ENCODE measurements at regions not wholly inside any gene's neighbourhood (a gene's known extent, or its start where the extent isn't known, plus 50 kb on each side); places are given as distances from the start of the nearest gene placed in this dataset.
"Not testable (repeated sequence)": the region's sequence is repeated elsewhere in the genome, so short reads cannot be mapped to it uniquely, and the experiment has no call there.

DNA sequence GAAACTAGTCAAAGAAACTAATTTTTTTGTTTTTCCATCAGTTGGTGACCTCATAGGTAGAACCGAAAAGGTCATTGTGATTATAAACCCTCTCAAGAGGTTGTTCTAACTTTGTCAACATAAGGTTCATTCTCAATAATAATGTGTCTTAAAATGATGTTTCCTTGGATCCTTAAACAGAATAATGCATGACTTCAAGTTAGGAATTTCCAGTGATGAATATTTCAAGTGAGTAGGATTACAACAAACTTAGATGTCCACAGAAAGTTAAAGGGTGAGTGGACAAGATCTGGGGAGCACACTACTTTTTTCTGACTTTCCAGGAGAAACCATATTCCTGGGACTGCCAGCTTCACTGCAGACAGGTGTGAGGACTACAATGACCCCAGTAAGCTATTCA, 239.0 kb upstream of the PTGER4 start:
- Histone ChIP-seq H3K27me3 (ENCODE audit: control insufficient read depth, insufficient read depth, low read length) (no peaks in the 10 kb centered on the region), H3K4me3 (ENCODE audit: low read depth, low read length) (no peak overlapping the region), H3K36me3 (ENCODE audit: control insufficient read depth, insufficient read depth, low read length) (no peaks in the 10 kb centered on the region)
- DNase-seq (ENCODE audit: low read depth), result no peak
- no peak for TF ChIP-seq CTCF (IDR thresholded peaks at IDR 0.05; ENCODE audit: insufficient read depth, low read length, poor library complexity, severe bottlenecking)

- H3K36me3 ChIP-seq (ENCODE audit: control insufficient read depth, insufficient read depth, low read length); DNase-seq (ENCODE audit: low read depth); H3K27me3 ChIP-seq (ENCODE audit: control insufficient read depth, insufficient read depth, low read length); H3K4me3 ChIP-seq (ENCODE audit: low read depth, low read length): not testable (repeated sequence)
Observed at GRCh38 chr5:40439103-40439502, 240.6 kb upstream of the PTGER4 start.

DNA sequence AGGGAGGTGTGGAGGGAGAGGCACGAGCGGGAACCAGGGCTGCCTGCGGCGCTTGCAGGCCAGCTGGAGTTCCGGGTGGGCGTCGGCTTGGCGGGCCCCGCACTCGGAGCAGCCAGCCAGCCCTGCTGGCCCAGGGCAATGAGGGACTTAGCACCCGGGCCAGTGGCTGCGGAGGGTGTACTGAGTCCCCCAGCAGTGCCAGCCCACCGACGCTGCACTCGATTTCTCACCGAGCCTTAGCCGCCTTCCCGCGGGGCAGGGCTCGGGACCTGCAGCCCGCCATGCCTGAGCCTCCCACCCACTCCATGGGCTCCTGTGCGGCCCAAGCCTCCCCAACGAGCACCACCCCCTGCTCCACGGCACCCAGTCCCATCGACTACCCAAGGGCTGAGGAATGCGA, 241.1 kb upstream of the PTGER4 start:
- not testable (repeated sequence) for H3K4me3 ChIP-seq (ENCODE audit: low read depth, low read length); H3K27me3 ChIP-seq (ENCODE audit: control insufficient read depth, insufficient read depth, low read length); H3K36me3 ChIP-seq (ENCODE audit: control insufficient read depth, insufficient read depth, low read length)

GRCh38 chr5:40437452-40437861, 242.3 kb upstream of the PTGER4 start:
- H3K36me3 ChIP-seq (ENCODE audit: control insufficient read depth, insufficient read depth, low read length), result no peaks in the 10 kb centered on the region
- DNase-seq (ENCODE audit: low read depth), result peak; percentile 35
- H3K27me3 ChIP-seq (ENCODE audit: control insufficient read depth, insufficient read depth, low read length), result no peaks in the 10 kb centered on the region
- no peak overlapping the region for H3K4me3 ChIP-seq (ENCODE audit: low read depth, low read length)
- no peak for TF ChIP-seq CTCF (IDR thresholded peaks at IDR 0.05; ENCODE audit: insufficient read depth, low read length, poor library complexity, severe bottlenecking)

More for the DNA sequence above, 241.1 kb upstream of the PTGER4 start:
- DNase-seq (ENCODE audit: low read depth), result not testable (repeated sequence)

- no peaks in the 10 kb centered on the region for H3K36me3 ChIP-seq (ENCODE audit: control insufficient read depth, insufficient read depth, low read length)
- H3K27me3 ChIP-seq (ENCODE audit: control insufficient read depth, insufficient read depth, low read length), result no peaks in the 10 kb centered on the region
- no peak overlapping the region for H3K4me3 ChIP-seq (ENCODE audit: low read depth, low read length)
- no peak for TF ChIP-seq CTCF (IDR thresholded peaks at IDR 0.05; ENCODE audit: insufficient read depth, low read length, poor library complexity, severe bottlenecking)
- no peak for DNase-seq (ENCODE audit: low read depth)
Observed at GRCh38 chr5:40436535-40437237, 243.0 kb upstream of the PTGER4 start.

- H3K27me3 ChIP-seq (ENCODE audit: control insufficient read depth, insufficient read depth, low read length); H3K36me3 ChIP-seq (ENCODE audit: control insufficient read depth, insufficient read depth, low read length); DNase-seq (ENCODE audit: low read depth); H3K4me3 ChIP-seq (ENCODE audit: low read depth, low read length): not testable (repeated sequence)
Observed at GRCh38 chr5:40435706-40436105, 244.0 kb upstream of the PTGER4 start.

DNA sequence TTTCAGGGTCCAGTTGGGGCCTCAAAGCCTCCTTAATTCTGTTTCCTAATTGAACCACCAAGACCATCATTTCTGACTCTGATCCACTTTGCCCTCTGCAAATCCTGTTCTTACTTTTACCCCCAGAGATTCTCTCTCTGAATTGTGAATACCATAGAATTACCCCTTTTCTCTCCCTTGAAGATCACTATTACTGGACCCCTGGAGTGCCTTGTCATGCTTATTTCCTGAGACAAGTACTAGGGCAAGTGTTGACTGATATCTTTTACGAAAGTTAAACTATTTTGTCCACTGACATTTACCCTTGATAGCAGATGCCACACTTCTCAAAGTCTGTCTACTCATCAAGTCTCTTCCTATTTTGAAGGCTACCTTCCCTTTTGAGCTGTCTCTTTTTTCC, 246.9 kb upstream of the PTGER4 start:
- Histone ChIP-seq H3K27me3 (ENCODE audit: control insufficient read depth, insufficient read depth, low read length) (no peaks in the 10 kb centered on the region), H3K36me3 (ENCODE audit: control insufficient read depth, insufficient read depth, low read length) (no peaks in the 10 kb centered on the region), H3K4me3 (ENCODE audit: low read depth, low read length) (no peak overlapping the region)
- no peak for DNase-seq (ENCODE audit: low read depth)
- no peak for TF ChIP-seq CTCF (IDR thresholded peaks at IDR 0.05; ENCODE audit: insufficient read depth, low read length, poor library complexity, severe bottlenecking)

Measured in kidney epithelial cell (primary cell).